Central memory CD8-positive, alpha-beta T cell (primary cell): ENCODE measurements at regions not wholly inside any gene's neighbourhood (a gene's known extent, or its start where the extent isn't known, plus 50 kb on each side); places are given as distances from the start of the nearest gene placed in this dataset.
"Not testable (repeated sequence)": the region's sequence is repeated elsewhere in the genome, so short reads cannot be mapped to it uniquely, and the experiment has no call there.

ENCODE experiments used
- ATAC-seq: fragments of 150-1000 bp; cut with Tn5 transposase; replicated peaks from 2 replicates; pipeline ENCODE4 v1.10.0; 2022; ENCODE audit warnings: mild to moderate bottlenecking, moderate FRiP score, moderate number of reproducible peaks; ENCODE audit not compliant: poor library complexity, severe bottlenecking; ENCODE audit errors: extremely low read depth
- DNase-seq, 2 donors: peaks; one replicate each; pipeline ENCODE4 v3.0.0; 2021; ENCODE audit warnings: low spot score in 2 of 2
- H3K27ac Mint-ChIP-seq: one replicate; pipeline ENCODE4 v1.8.0; 2022; ENCODE audit warnings: low read depth, mild to moderate bottlenecking, moderate library complexity, mixed read lengths
- H3K27me3 Mint-ChIP-seq: one replicate; pipeline ENCODE4 v1.8.0; 2022; ENCODE audit warnings: mixed read lengths
- H3K36me3 Mint-ChIP-seq: one replicate; pipeline ENCODE4 v1.8.0; 2022; ENCODE audit warnings: mild to moderate bottlenecking, moderate library complexity, mixed read lengths; ENCODE audit not compliant: insufficient read depth
- H3K4me1 Mint-ChIP-seq: one replicate; pipeline ENCODE4 v1.8.0; 2022; ENCODE audit warnings: mixed read lengths
- H3K4me3 Mint-ChIP-seq: one replicate; pipeline ENCODE4 v1.8.0; 2022; ENCODE audit warnings: mild to moderate bottlenecking, moderate library complexity, mixed read lengths
- H3K9me3 Mint-ChIP-seq: one replicate; pipeline ENCODE4 v1.8.0; 2022; ENCODE audit warnings: mixed read lengths

DNA sequence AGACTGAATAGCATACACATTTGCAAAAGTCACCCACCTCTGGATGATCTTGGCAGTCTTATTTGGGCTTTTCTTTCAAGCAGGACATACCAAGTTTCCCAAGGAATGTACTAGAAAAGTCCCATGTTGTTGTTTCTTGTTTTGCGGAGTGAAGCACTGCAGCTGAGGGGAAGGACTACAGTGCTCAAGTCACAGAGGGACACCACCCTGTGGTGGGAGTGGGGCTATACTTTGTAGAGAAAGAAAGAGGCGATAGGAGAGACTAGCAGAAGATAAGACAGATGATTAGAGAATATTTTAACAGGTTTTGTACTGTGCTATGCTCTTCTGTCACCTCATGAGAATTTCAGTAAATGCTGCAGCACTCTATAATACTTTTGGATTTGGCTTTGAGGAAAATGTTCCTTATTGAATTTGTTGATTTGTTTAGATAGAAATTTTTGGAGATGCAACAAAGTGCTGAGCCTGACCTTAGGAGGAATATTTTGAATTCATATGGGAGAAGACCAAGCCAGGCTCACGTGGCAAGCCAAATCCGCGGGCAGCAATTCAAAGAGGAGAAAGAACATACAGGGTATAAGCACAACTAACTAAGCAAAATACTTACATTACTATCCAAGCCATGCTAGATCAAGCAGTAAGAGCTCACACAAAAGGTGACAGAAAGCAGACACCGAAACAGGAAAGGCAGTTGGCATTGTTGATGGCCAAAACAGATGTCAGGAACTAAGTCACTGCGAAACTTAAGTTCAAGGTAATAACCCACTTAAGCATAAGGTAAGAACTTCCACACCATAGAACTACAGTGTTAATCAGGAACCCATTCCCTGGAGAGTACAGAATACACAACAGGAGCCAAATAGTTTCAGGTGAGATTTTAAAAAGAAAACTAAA, 280.3 kb upstream of the INTU start:
- no peak overlapping the region for H3K4me3 Mint-ChIP-seq
- no peaks in the 10 kb centered on the region for H3K36me3 Mint-ChIP-seq
- DNase-seq (no peak), ATAC-seq (no peak)
- no peak overlapping the region for H3K27ac Mint-ChIP-seq
- no peaks in the 10 kb centered on the region for H3K4me1 Mint-ChIP-seq
- peaks cover 10% of the 10 kb centered on the region for H3K9me3 Mint-ChIP-seq
- H3K27me3 Mint-ChIP-seq = no peaks in the 10 kb centered on the region

DNA sequence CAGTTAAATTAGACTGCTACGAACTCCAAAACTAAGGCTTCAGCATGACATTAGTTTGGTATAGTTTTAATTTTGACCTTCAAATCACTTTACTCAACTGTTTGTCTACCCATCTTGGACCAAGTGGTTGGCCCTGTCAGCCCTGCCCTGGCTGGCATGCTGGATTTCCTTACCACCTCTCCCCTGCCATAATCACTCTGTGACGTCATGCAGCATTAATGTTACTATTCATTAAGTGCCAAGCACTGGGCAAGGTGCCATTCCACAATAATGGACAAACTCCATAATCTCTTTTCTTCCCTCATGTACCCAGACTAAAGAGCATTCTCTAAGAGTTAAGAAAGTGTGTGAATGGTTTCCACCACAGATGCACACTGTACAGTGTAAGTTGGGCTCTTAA, 277.0 kb upstream of the INTU start:
- Mint-ChIP-seq H3K27ac (no peak overlapping the region), H3K27me3 (no peaks in the 10 kb centered on the region), H3K36me3 (no peaks in the 10 kb centered on the region), H3K9me3 (peaks cover 10% of the 10 kb centered on the region), H3K4me1 (no peaks in the 10 kb centered on the region), H3K4me3 (no peak overlapping the region)
- DNase-seq = no peak
- ATAC-seq = no peak

DNA sequence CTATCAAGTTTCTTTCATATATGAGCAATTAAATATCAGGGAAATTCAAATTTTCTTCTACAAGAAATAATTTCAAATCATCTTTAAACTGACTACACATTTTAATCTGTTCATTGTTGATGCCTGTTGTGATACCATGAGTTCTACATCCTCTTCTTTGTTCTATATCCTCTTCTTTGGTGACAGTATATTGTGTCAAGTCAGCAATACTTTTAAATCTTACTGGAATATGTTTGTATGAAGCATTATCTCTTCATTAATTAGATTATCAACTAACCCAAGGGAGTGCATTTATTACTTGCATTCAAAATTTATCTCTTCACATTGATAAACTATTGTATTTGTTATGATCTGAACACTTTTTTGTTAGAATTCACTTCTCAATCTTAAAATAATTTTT, 275.0 kb upstream of the INTU start:
- DNase-seq (no peak), ATAC-seq (no peak)
- no peaks in the 10 kb centered on the region for H3K27me3 Mint-ChIP-seq
- no peaks in the 10 kb centered on the region for H3K36me3 Mint-ChIP-seq
- no peaks in the 10 kb centered on the region for H3K4me1 Mint-ChIP-seq
- no peak overlapping the region for H3K27ac Mint-ChIP-seq
- H3K9me3 Mint-ChIP-seq = peaks cover 10% of the 10 kb centered on the region
- no peak overlapping the region for H3K4me3 Mint-ChIP-seq

DNA sequence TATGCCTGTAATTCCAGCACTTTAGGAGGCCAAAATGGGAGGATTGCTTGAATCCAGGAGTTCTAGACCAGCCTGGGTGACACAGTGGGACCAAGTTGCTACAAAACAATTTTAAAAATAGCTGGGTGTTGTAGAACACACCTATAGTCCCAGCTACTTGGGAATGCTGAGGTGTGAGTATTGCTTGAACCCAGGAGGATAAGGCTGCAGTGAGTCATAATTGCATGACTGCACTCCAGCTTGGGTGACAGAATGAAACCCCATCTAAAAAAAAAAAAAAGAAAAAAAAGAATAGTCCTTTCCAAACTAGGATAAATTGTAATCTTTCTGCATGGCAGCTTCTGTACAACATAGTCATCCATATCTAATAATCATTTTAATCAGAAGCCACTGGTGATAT, 270.1 kb upstream of the INTU start:
- Mint-ChIP-seq H3K9me3 (peaks cover 10% of the 10 kb centered on the region), H3K27me3 (no peaks in the 10 kb centered on the region)
- no peak for ATAC-seq

DNA sequence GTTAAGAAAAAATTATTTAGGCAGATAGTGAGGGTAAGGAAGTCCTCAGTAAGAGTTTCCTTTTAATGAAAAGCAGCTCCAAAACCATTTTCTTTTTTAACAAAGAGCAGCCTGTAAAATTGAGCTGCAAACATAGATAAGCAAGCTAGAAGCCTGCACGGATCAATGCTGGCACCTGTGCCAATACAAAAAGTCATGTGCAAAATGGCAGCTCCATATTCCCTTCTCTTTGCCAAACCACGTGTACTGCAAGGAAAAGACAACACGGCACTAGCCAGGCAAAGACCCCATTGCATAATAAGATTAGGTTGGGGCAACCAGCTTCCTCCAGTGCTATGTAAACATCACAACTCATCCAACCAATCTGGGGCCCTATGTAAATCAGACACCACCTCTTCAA, 268.4 kb upstream of the INTU start:
- no peak for DNase-seq
- no peak overlapping the region for H3K27ac Mint-ChIP-seq
- peaks cover 16% of the 10 kb centered on the region for H3K9me3 Mint-ChIP-seq
- ATAC-seq = no peak
- H3K27me3 Mint-ChIP-seq = no peaks in the 10 kb centered on the region
- no peaks in the 10 kb centered on the region for H3K4me1 Mint-ChIP-seq
- H3K4me3 Mint-ChIP-seq = no peak overlapping the region
- no peaks in the 10 kb centered on the region for H3K36me3 Mint-ChIP-seq

More for the DNA sequence above, 270.1 kb upstream of the INTU start:
- Mint-ChIP-seq H3K36me3 (no peaks in the 10 kb centered on the region), H3K27ac (no peak overlapping the region), H3K4me1 (no peaks in the 10 kb centered on the region), H3K4me3 (no peak overlapping the region)
- DNase-seq = no peak

DNA sequence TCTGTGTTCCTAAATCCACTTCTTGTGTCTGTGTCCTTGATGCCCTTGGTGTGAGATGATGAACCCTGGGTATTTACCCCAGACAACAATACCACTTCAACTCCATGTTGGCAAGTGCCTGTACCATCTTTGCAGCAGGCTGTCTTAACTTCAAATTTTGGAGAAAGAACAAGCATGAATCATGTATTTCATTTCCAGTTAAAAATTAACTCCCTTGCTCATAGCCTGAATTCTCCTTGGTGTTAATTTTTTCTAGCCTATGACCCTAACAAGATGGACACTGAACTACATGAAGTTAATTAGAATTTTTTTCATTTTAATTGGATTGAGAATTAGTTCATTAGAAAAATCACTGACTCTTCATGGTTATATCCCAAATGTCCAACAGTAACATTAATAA, 267.8 kb upstream of the INTU start:
- ATAC-seq = no peak

DNA sequence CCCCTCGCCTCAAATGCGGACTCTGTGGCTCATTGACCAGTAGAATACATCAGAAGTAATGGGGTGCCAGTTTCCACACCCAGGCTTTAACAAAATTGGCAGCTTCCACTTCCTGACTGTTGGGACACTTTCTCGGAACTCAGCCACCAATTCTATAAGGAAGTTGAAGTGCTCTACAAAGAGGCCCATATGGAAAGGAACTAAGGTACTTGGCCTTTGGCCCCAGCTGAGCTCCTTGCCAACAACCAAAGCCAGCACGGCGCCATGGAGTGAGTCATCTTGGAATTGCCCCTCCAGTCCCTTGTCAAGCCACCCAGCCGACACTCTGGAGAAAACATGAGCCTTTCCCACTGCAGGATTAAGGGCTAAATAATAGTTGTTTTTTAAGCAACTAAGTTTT, 262.2 kb upstream of the INTU start:
- no peaks in the 10 kb centered on the region for H3K27me3 Mint-ChIP-seq
- no peaks in the 10 kb centered on the region for H3K4me1 Mint-ChIP-seq
- no peaks in the 10 kb centered on the region for H3K36me3 Mint-ChIP-seq
- no peak for DNase-seq
- H3K27ac Mint-ChIP-seq = no peak overlapping the region
- no peak overlapping the region for H3K4me3 Mint-ChIP-seq
- no peak for ATAC-seq
- peaks cover 23% of the 10 kb centered on the region for H3K9me3 Mint-ChIP-seq

More for the DNA sequence above, 267.8 kb upstream of the INTU start:
- H3K4me3 Mint-ChIP-seq = no peak overlapping the region
- no peak for DNase-seq
- peaks cover 20% of the 10 kb centered on the region for H3K9me3 Mint-ChIP-seq
- no peak overlapping the region for H3K27ac Mint-ChIP-seq
- H3K36me3 Mint-ChIP-seq = no peaks in the 10 kb centered on the region
- no peaks in the 10 kb centered on the region for H3K27me3 Mint-ChIP-seq
- H3K4me1 Mint-ChIP-seq = no peaks in the 10 kb centered on the region

DNA sequence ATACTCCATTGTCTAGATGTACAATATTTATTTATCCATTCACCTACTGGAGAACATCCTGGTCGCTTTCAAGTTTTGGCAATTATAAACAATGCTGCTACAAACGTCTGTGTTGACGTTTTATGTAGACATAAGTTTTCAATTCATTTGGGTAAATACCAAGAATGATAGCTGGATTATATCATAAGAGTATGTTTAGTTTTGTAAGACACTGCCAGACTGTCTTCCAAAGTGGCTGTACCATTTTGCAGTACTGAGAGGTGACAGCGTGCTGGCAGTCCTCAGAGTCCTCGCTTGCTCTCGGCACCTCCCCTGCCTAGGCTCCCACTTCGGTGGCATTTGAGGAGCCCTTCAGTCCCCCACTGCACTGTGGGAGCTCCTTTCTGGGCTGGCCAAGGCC, 253.3 kb upstream of the INTU start:
- DNase-seq (no peak), ATAC-seq (no peak)
- Mint-ChIP-seq H3K4me3 (no peak overlapping the region), H3K4me1 (no peaks in the 10 kb centered on the region), H3K9me3 (peaks cover 11% of the 10 kb centered on the region), H3K27ac (no peak overlapping the region), H3K36me3 (no peaks in the 10 kb centered on the region), H3K27me3 (no peaks in the 10 kb centered on the region)

DNA sequence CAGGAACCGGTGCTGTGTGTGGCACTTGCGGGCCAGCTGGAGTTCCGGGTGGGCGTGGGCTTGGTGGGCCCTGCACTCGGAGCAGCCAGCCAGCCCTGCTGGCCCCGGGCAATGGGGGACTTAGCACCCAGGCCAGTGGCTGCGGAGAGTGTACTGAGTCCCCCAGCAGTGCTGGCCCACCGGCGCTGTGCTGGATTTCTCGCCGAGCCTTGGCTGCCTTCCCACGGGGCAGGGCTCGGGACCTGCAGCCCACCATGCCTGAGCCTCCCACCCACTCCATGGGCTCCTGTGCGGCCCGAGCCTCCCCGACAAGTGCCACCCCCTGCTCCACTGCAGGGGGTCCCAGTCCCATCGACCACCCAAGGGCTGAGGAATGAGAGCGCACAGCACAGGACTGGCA, 252.8 kb upstream of the INTU start:
- H3K4me3 Mint-ChIP-seq, H3K9me3 Mint-ChIP-seq, H3K36me3 Mint-ChIP-seq, H3K27ac Mint-ChIP-seq, ATAC-seq, DNase-seq, H3K27me3 Mint-ChIP-seq, H3K4me1 Mint-ChIP-seq: not testable (repeated sequence)

DNA sequence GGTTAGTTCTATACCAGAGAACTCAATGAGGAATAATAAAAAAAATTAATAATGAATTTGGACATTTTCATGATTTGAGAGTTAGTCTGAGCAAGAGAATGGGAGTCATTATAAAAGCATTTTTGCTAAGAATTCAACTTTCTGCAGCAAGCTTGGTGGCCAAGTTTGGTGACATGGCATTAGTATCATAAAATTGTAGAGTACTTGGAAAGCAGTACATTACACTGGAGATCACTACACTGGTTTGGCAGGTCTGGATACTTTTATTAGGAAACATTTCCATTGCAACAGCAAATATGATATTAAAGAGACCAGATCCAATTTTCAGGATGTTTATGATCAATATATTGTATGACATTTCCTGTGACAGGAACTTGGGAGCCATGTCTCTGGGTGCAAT, 249.1 kb upstream of the INTU start:
- no peak overlapping the region for H3K4me3 Mint-ChIP-seq
- H3K36me3 Mint-ChIP-seq = no peaks in the 10 kb centered on the region
- no peaks in the 10 kb centered on the region for H3K4me1 Mint-ChIP-seq
- DNase-seq (no peak), ATAC-seq (no peak)
- H3K27me3 Mint-ChIP-seq = no peaks in the 10 kb centered on the region
- H3K27ac Mint-ChIP-seq = no peak overlapping the region
- H3K9me3 Mint-ChIP-seq = peaks cover 5% of the 10 kb centered on the region

DNA sequence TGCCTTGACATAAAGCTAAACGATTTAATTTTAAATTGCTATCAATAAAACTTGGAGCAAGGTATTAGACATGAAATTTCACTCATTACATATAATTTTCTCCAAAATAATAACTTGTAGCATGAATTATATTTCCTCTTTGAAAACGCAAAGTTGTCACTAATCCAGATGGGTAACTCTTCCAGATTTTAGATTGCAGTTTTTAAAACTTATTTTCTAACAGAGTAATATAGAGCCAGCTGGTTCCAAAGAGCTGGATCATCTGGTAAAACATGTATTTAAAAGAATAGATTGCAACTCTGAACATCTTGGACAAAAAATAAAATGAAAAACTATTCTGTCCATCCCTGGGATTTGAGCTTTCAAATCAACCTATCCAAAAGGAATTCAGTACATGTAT, 238.2 kb upstream of the INTU start:
- no peaks in the 10 kb centered on the region for H3K27me3 Mint-ChIP-seq
- no peak for ATAC-seq

DNA sequence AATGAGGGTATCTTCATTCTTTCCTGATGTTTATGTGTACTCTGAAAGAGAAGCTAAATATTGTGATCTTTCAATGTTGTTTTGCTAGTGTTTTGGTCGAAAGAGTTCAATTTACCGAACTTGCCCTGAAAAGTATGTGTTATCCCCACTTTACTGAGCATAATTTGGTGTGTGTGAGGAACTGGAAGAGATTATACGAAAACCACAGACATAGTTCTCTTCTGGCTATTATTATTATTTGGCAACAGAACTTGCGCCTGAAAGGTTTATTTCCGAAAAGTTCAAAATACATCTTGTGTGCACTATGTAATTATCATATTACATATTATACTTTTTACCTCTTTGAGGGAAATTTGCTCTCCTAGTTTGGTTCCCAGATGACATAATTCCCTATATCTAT, 232.5 kb upstream of the INTU start:
- no peak for ATAC-seq
- Mint-ChIP-seq H3K4me1 (no peaks in the 10 kb centered on the region), H3K27me3 (no peaks in the 10 kb centered on the region), H3K27ac (no peak overlapping the region), H3K4me3 (no peak overlapping the region), H3K9me3 (peaks cover 4% of the 10 kb centered on the region), H3K36me3 (no peaks in the 10 kb centered on the region)
- no peak for DNase-seq

More for the DNA sequence above, 238.2 kb upstream of the INTU start:
- Mint-ChIP-seq H3K36me3 (no peaks in the 10 kb centered on the region), H3K4me3 (no peak overlapping the region), H3K9me3 (no peaks in the 10 kb centered on the region), H3K4me1 (no peaks in the 10 kb centered on the region), H3K27ac (no peak overlapping the region)
- DNase-seq = no peak

DNA sequence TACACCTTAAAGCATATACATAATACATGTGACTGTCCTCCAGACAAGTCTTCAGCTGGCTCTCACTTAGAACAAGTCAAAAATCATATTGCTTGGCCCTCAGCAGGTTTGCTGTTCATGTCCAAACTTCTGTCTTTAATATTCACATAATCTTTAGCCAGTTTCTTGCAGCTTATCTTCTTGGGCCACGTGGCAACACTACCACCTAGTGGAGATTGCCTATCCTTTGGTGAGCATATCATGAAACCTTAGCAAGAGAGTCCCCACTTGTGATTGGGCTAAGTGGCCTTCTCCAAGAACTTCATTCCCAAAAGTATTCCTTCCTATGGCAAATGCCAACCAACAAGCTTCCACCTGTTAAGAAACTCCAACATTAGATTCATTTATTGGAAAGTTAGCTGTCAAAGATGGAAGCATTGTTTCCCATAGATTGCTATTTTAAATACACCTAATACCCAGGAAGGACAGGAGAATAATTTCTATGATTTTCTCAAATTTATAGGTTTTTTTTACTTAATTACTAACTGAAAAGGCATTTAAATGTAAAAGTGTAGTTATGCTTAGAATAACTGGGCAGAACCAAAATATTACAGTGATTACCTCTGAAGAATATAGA, 231.9 kb upstream of the INTU start:
- H3K27ac Mint-ChIP-seq = no peak overlapping the region
- H3K4me1 Mint-ChIP-seq = no peaks in the 10 kb centered on the region
- DNase-seq (no peak), ATAC-seq (no peak)
- H3K27me3 Mint-ChIP-seq = no peaks in the 10 kb centered on the region
- peaks cover 4% of the 10 kb centered on the region for H3K9me3 Mint-ChIP-seq
- H3K36me3 Mint-ChIP-seq = no peaks in the 10 kb centered on the region
- H3K4me3 Mint-ChIP-seq = no peak overlapping the region
